Lower lobe of right lung (tissue), 2 donors: ENCODE measurements at regions not wholly inside any gene's neighbourhood (a gene's known extent, or its start where the extent isn't known, plus 50 kb on each side); places are given as distances from the start of the nearest gene placed in this dataset.

Experiments
- ATAC-seq, 2 donors: fragments of 200-7000 bp; cut with Tn5 transposase; one replicate each; pipeline ENCODE4 v1.9.1; 2020 to 2022; ENCODE audit warnings: mild to moderate bottlenecking in 2 of 2, moderate library complexity in 2 of 2
- DNase-seq: peaks from one replicate; pipeline ENCODE4 v3.0.0-alpha.2; 2020
- H3K27ac ChIP-seq: fragments of 200-600 bp; one replicate; pipeline ENCODE4 v1.8.0; 2022
- H3K27me3 ChIP-seq: fragments of 200-600 bp; one replicate; pipeline ENCODE4 v1.8.0; 2022; ENCODE audit warnings: low read depth
- H3K36me3 ChIP-seq: fragments of 200-600 bp; one replicate; pipeline ENCODE4 v1.8.0; 2022; ENCODE audit warnings: mild to moderate bottlenecking
- H3K4me1 ChIP-seq: fragments of 200-600 bp; one replicate; pipeline ENCODE4 v1.8.0; 2022
- H3K4me3 ChIP-seq: fragments of 200-600 bp; one replicate; pipeline ENCODE4 v1.8.0; 2022; ENCODE audit warnings: mild to moderate bottlenecking
- H3K9me3 ChIP-seq: fragments of 200-600 bp; one replicate; pipeline ENCODE4 v1.8.0; 2022
- CTCF ChIP-seq: fragments of 200-600 bp; IDR thresholded peaks from one replicate; pipeline ENCODE4 v1.8.0; 2022; ENCODE audit warnings: antibody characterized with exemption, mild to moderate bottlenecking
- intact Hi-C: fragments of 100-400 bp; cut with DNase I; formaldehyde crosslinking; loops from one replicate; pipeline ENCODE4 v1.11.0; 2022
- donor health status: DM: no; HTN: yes; CAD: no; lungs with severe emphysema.

DNA sequence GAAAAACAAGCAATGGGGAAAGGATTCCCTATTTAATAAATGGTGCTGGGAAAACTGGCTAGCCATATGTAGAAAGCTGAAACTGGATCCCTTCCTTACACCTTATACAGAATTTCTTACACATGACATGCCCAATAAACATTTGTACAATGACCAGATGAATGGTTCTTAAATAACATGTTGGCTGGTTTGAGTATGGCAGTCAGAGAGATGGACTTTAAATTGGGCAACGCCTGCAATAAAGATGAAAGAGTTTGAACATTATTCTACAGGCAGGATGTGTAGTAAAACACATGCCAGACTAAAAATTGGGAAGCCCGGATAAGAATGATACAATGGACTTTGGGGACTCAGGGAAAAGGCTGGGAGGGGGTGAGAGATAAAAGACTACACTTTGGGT lies 360.6 kb upstream of the KITLG start:
- TF ChIP-seq CTCF, result no peak
- Histone ChIP-seq H3K27me3 (no peaks in the 10 kb centered on the region), H3K9me3 (no peaks in the 10 kb centered on the region), H3K4me1 (peaks cover 5% of the 10 kb centered on the region), H3K4me3 (no peak overlapping the region), H3K36me3 (no peaks in the 10 kb centered on the region), H3K27ac (no peak overlapping the region)
- DNase-seq (no peak), ATAC-seq (no peak)
- intact Hi-C loops, result no loop called here

DNA sequence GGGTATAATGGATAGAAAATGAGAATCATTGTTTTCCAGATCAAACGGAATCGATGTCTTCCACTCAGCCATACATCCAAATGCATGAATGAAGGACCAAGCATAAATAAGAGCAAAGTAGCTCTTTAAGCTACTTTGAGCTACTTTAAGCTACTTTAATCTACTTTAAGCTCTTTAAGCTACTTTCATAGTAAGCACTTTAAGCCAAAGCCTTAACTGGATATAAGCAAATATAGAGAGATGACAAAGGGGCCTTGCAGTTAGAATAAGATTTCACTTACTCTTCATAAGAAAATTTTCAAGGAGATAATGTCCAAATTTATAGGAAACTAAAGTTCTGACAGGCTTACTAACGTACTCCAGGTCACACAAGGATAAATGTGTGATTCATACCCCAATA lies 355.6 kb upstream of the KITLG start:
- TF ChIP-seq CTCF, result no peak
- intact Hi-C loops, result no loop called here

GRCh38 chr12:88934163-88934747 lies 354.0 kb upstream of the KITLG start:
- no peak for DNase-seq
- Histone ChIP-seq H3K27ac (no peak overlapping the region), H3K36me3 (no peaks in the 10 kb centered on the region), H3K4me1 (no peaks in the 10 kb centered on the region), H3K9me3 (no peaks in the 10 kb centered on the region), H3K27me3 (no peaks in the 10 kb centered on the region), H3K4me3 (no peak overlapping the region)
- intact Hi-C loops, result no loop called here
- TF ChIP-seq CTCF, result no peak
- no peak for ATAC-seq

More for the DNA sequence above, 355.6 kb upstream of the KITLG start:
- Histone ChIP-seq H3K27me3 (no peaks in the 10 kb centered on the region), H3K9me3 (no peaks in the 10 kb centered on the region), H3K36me3 (no peaks in the 10 kb centered on the region), H3K4me1 (no peaks in the 10 kb centered on the region), H3K4me3 (no peak overlapping the region), H3K27ac (no peak overlapping the region)
- ATAC-seq, result no peak
- no peak for DNase-seq

DNA sequence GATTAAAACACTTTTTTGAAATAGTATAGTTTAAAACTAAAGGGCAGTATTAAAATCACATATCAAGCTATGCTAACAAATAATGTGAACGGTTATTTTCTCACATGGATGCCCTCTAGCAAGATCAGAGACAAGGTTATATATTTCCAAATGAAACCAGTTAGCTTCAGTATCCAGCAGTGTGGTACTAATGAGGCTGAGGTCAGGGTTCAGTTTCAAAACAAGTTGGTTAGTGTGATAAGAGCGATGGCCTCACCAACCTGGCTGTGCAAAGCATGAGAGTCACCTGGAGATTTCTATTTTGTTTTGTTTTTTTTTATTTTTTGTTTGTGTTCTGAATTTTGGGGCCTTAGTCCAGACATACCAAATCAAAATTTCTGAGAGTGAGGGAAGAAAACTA lies 352.2 kb upstream of the KITLG start:
- Histone ChIP-seq H3K36me3 (no peaks in the 10 kb centered on the region), H3K9me3 (no peaks in the 10 kb centered on the region), H3K4me3 (no peak overlapping the region), H3K27me3 (no peaks in the 10 kb centered on the region), H3K4me1 (no peaks in the 10 kb centered on the region), H3K27ac (no peak overlapping the region)
- TF ChIP-seq CTCF, result no peak
- ATAC-seq (no peak), DNase-seq (no peak)
- intact Hi-C loops, result no loop called here

DNA sequence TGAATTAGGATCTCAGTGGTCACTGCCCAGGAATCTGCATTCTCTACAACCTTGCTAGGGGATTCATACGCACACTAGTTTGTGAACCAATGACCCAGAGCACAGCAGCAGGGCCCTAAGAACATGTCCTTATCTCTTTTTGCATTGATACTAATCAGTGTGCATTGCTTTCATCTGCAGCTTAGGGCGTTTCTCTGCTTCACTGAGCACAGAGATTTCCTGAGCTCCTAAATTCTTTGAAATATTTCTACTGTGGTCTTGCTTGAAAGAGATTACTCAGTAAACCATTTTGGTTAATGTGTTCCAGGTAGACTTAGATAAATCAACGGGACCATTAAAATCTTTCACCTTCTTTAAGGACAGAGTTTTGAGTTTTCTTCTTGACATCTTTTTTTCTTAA lies 351.3 kb upstream of the KITLG start:
- H3K27ac ChIP-seq, result no peak overlapping the region
- no peak overlapping the region for H3K4me3 ChIP-seq
- no peaks in the 10 kb centered on the region for H3K4me1 ChIP-seq
- no peaks in the 10 kb centered on the region for H3K9me3 ChIP-seq
- intact Hi-C loops, result no loop called here
- TF ChIP-seq CTCF, result no peak
- DNase-seq, result no peak
- no peak for ATAC-seq
- no peaks in the 10 kb centered on the region for H3K27me3 ChIP-seq
- H3K36me3 ChIP-seq, result no peaks in the 10 kb centered on the region

DNA sequence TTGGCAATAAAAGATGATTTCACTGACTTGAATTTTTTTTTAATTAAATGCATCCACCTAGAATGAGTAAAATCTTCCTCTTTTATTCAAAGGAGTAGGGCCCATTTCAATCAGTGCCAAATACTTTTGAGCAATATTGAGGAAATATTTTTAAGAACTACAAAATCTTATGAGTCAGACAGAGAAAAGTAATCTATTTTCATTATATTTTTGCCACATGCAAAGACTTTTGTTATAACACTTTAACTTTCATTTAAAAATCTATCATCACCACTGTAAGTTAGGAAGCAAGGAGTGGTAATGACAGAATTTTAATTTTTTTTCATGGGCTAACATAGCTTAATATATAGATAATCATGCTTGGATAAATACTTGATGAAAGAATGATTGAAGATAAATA lies 345.2 kb upstream of the KITLG start:
- H3K27ac ChIP-seq, result no peak overlapping the region
- ATAC-seq, result no peak
- H3K4me3 ChIP-seq, result no peak overlapping the region
- peaks cover 6% of the 10 kb centered on the region for H3K4me1 ChIP-seq
- H3K9me3 ChIP-seq, result no peaks in the 10 kb centered on the region
- intact Hi-C loops, result no loop called here
- no peak for TF ChIP-seq CTCF
- no peaks in the 10 kb centered on the region for H3K27me3 ChIP-seq
- DNase-seq, result no peak
- no peaks in the 10 kb centered on the region for H3K36me3 ChIP-seq
